ENCODE measurements at regions not wholly inside any gene's neighbourhood (a gene's known extent, or its start where the extent isn't known, plus 50 kb on each side); places are given as distances from the start of the nearest gene placed in this dataset.

GRCh38 chr16:27718201-27719105 lies 168.5 kb downstream of the KATNIP start:
- Histone ChIP-seq H3K27me3 (ENCODE audit: control insufficient read depth, insufficient read depth, low read length) (no peaks in the 10 kb centered on the region), H3K27ac (ENCODE audit: low read depth, low read length) (peak overlapping the region; percentile 58), H3K4me3 (ENCODE audit: low read depth, low read length) (no peak overlapping the region), H3K9me3 (ENCODE audit: control insufficient read depth, insufficient read depth, low read length) (no peaks in the 10 kb centered on the region), H3K9ac (ENCODE audit: low read depth, low read length) (no peak overlapping the region), H3K4me1 (ENCODE audit: control insufficient read depth, insufficient read depth, low read length) (peaks cover 9% of the 10 kb centered on the region; the same call in 1 of the 2 replicates), H3K36me3 (ENCODE audit: control insufficient read depth, insufficient read depth, low read length) (peaks cover 7% of the 10 kb centered on the region; the same call in 1 of the 2 replicates)

- Histone ChIP-seq H3K4me1 (ENCODE audit: control insufficient read depth, insufficient read depth, low read length) (peaks cover 9% of the 10 kb centered on the region; the same call in 1 of the 2 replicates), H3K27ac (ENCODE audit: low read depth, low read length) (no peak overlapping the region)
Measured at GRCh38 chr16:27719106-27719445, 169.1 kb downstream of the KATNIP start.

DNA sequence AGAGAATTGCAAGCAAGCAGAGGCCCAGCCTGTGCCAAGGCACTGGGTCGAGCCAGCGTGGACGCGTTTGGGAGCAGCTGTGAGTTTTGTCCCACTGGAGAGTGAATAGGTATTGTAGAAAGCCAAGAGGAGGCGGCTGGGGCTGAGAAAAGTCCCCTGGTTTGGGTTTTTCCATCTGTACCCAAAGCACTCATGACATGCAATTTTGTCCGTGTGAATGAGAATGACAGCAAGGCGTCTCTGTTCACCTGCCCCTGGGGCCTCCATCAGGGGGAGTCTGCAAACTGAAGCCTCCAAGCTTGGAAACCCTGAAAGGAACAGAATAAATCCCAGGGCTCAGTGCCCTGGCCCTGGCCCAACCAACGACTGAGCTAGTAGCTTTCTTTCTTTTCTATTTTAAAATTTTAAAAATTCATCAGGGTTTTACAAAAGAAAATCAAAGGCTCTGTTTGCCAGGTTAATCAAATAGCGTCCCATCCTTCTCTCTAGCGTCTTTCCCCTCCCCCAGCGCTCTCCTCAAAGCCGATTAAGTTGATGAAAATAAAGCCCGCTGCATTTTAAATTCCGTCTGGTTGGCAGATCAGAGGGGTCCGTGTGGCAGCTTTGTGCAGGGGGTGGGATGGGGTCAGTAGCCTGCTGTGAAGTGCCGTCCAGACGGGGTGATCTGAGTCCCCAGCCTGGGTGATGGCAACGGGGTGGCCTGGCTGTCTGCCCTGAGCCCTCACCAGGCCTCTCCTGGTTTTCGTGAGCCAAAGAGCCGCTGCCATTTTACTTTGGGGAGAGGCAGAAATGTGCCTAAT lies 171.0 kb downstream of the KATNIP start:
- Histone ChIP-seq H3K36me3 (ENCODE audit: control insufficient read depth, insufficient read depth, low read length) (peaks cover 7% of the 10 kb centered on the region; the same call in 1 of the 2 replicates), H3K9me3 (ENCODE audit: control insufficient read depth, insufficient read depth, low read length) (no peaks in the 10 kb centered on the region), H3K4me3 (ENCODE audit: low read depth, low read length) (no peak overlapping the region), H3K9ac (ENCODE audit: low read depth, low read length) (no peak overlapping the region), H3K27ac (ENCODE audit: low read depth, low read length) (peak overlapping the region; percentile 8), H3K4me1 (ENCODE audit: control insufficient read depth, insufficient read depth, low read length) (peaks cover 9% of the 10 kb centered on the region; the same call in 1 of the 2 replicates), H3K27me3 (ENCODE audit: control insufficient read depth, insufficient read depth, low read length) (no peaks in the 10 kb centered on the region)

More at GRCh38 chr16:27719106-27719445, 169.1 kb downstream of the KATNIP start:
- Histone ChIP-seq H3K4me3 (ENCODE audit: low read depth, low read length) (no peak overlapping the region), H3K9me3 (ENCODE audit: control insufficient read depth, insufficient read depth, low read length) (no peaks in the 10 kb centered on the region), H3K27me3 (ENCODE audit: control insufficient read depth, insufficient read depth, low read length) (no peaks in the 10 kb centered on the region), H3K36me3 (ENCODE audit: control insufficient read depth, insufficient read depth, low read length) (peaks cover 7% of the 10 kb centered on the region; the same call in 1 of the 2 replicates), H3K9ac (ENCODE audit: low read depth, low read length) (no peak overlapping the region)

DNA sequence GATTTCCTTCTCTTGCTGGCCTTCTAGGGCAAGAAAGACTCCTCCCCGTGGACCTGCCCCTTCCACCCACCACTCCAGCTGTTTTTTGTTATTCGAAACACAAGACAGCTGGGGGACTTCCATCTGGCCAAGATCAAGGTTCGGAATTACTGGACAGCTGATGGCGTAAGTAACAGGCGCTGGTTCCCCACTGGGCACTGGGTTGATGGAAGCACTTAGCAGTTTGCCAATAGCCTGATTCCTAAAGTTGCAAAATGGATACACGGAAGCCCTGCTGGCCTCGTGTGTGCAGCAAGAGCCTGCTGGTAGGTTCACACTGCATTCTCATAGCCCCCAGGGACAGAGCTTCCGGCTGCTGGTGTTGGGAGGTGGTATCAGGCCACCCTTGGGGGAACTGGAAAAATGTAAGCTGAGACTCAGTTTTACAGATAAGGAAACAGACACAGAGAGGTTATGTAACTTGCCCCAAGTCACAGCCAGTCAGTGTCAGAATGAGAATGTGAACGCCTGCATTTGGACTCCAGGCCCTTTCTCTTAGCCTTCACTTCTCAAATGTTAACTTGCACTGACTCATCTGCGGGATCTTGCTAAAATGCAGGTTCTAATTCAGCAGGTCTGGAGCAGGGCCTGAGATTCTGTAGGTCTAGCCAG lies 171.7 kb downstream of the KATNIP start:
- Histone ChIP-seq H3K27me3 (ENCODE audit: control insufficient read depth, insufficient read depth, low read length) (no peaks in the 10 kb centered on the region), H3K9ac (ENCODE audit: low read depth, low read length) (no peak overlapping the region), H3K4me1 (ENCODE audit: control insufficient read depth, insufficient read depth, low read length) (peaks cover 9% of the 10 kb centered on the region; the same call in 1 of the 2 replicates), H3K4me3 (ENCODE audit: low read depth, low read length) (no peak overlapping the region), H3K27ac (ENCODE audit: low read depth, low read length) (peak overlapping the region; percentile 8), H3K36me3 (ENCODE audit: control insufficient read depth, insufficient read depth, low read length) (peaks cover 7% of the 10 kb centered on the region; the same call in 1 of the 2 replicates), H3K9me3 (ENCODE audit: control insufficient read depth, insufficient read depth, low read length) (no peaks in the 10 kb centered on the region)

GRCh38 chr16:27722207-27722606 lies 172.3 kb downstream of the KATNIP start:
- Histone ChIP-seq H3K4me1 (ENCODE audit: control insufficient read depth, insufficient read depth, low read length) (peaks cover 7% of the 10 kb centered on the region; the same call in 1 of the 2 replicates), H3K9ac (ENCODE audit: low read depth, low read length) (no peak overlapping the region), H3K27ac (ENCODE audit: low read depth, low read length) (no peak overlapping the region)

GRCh38 chr16:27722892-27723450 lies 173.0 kb downstream of the KATNIP start:
- Histone ChIP-seq H3K4me3 (ENCODE audit: low read depth, low read length) (no peak overlapping the region), H3K4me1 (ENCODE audit: control insufficient read depth, insufficient read depth, low read length) (peaks cover 5% of the 10 kb centered on the region; the same call in 1 of the 2 replicates), H3K9ac (ENCODE audit: low read depth, low read length) (no peak overlapping the region), H3K27me3 (ENCODE audit: control insufficient read depth, insufficient read depth, low read length) (no peaks in the 10 kb centered on the region), H3K9me3 (ENCODE audit: control insufficient read depth, insufficient read depth, low read length) (no peaks in the 10 kb centered on the region), H3K27ac (ENCODE audit: low read depth, low read length) (no peak overlapping the region), H3K36me3 (ENCODE audit: control insufficient read depth, insufficient read depth, low read length) (peaks cover 7% of the 10 kb centered on the region; the same call in 1 of the 2 replicates)

More at GRCh38 chr16:27722207-27722606, 172.3 kb downstream of the KATNIP start:
- Histone ChIP-seq H3K27me3 (ENCODE audit: control insufficient read depth, insufficient read depth, low read length) (no peaks in the 10 kb centered on the region), H3K36me3 (ENCODE audit: control insufficient read depth, insufficient read depth, low read length) (peaks cover 7% of the 10 kb centered on the region; the same call in 1 of the 2 replicates), H3K4me3 (ENCODE audit: low read depth, low read length) (no peak overlapping the region), H3K9me3 (ENCODE audit: control insufficient read depth, insufficient read depth, low read length) (no peaks in the 10 kb centered on the region)

GRCh38 chr16:27723711-27724481 lies 174.0 kb downstream of the KATNIP start:
- Histone ChIP-seq H3K27me3 (ENCODE audit: control insufficient read depth, insufficient read depth, low read length) (no peaks in the 10 kb centered on the region), H3K4me1 (ENCODE audit: control insufficient read depth, insufficient read depth, low read length) (peaks cover 5% of the 10 kb centered on the region; the same call in 1 of the 2 replicates), H3K4me3 (ENCODE audit: low read depth, low read length) (no peak overlapping the region), H3K9me3 (ENCODE audit: control insufficient read depth, insufficient read depth, low read length) (no peaks in the 10 kb centered on the region), H3K27ac (ENCODE audit: low read depth, low read length) (no peak overlapping the region), H3K36me3 (ENCODE audit: control insufficient read depth, insufficient read depth, low read length) (peaks cover 7% of the 10 kb centered on the region; the same call in 1 of the 2 replicates), H3K9ac (ENCODE audit: low read depth, low read length) (no peak overlapping the region)

DNA sequence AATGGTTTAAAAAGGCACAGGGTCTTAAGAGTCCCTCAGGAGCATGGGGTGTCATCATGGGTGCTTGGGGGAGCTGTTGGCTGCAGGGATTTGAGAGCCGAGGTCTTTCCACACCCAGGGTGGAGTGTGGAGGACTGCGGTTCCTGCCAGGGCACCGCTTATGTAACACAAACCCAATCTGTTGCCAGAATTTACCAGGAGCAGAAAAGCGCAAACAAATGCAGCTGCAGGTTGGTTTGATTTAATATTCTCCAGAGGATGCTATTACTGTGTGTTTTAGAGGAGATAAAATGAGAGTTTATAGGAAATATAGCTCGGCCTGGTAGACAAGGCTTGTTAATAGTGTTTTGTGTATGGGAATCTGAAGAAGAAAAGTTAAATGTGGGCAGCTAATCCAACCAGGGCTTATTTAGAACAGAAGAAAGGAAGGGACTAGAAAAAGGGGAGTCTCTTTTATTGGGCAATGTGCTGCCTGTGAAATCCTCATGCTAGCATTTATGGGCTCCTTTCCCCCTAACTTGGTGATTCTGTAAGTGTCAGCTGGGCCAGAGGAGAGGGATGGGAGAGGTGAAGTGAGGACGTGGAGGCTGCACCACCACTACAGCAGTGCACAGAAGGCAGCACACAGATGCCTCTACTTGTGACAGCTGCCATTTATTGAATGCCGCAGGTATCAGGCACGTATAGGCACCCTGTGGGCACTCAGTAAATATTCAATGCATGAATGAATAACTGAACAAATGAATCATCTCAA lies 174.7 kb downstream of the KATNIP start:
- no peak overlapping the region for H3K4me3 ChIP-seq (ENCODE audit: low read depth, low read length)
- no peak overlapping the region for H3K27ac ChIP-seq (ENCODE audit: low read depth, low read length)
- H3K36me3 ChIP-seq (ENCODE audit: control insufficient read depth, insufficient read depth, low read length): peaks cover 7% of the 10 kb centered on the region; the same call in 1 of the 2 replicates
- H3K9me3 ChIP-seq (ENCODE audit: control insufficient read depth, insufficient read depth, low read length): no peaks in the 10 kb centered on the region
- peaks cover 5% of the 10 kb centered on the region; the same call in 1 of the 2 replicates for H3K4me1 ChIP-seq (ENCODE audit: control insufficient read depth, insufficient read depth, low read length)
- no peaks in the 10 kb centered on the region for H3K27me3 ChIP-seq (ENCODE audit: control insufficient read depth, insufficient read depth, low read length)
- H3K9ac ChIP-seq (ENCODE audit: low read depth, low read length): no peak overlapping the region

- Histone ChIP-seq H3K4me3 (ENCODE audit: low read depth, low read length) (no peak overlapping the region), H3K9ac (ENCODE audit: low read depth, low read length) (no peak overlapping the region), H3K36me3 (ENCODE audit: control insufficient read depth, insufficient read depth, low read length) (peaks cover 7% of the 10 kb centered on the region; the same call in 1 of the 2 replicates), H3K4me1 (ENCODE audit: control insufficient read depth, insufficient read depth, low read length) (peaks cover 5% of the 10 kb centered on the region; the same call in 1 of the 2 replicates), H3K9me3 (ENCODE audit: control insufficient read depth, insufficient read depth, low read length) (no peaks in the 10 kb centered on the region), H3K27me3 (ENCODE audit: control insufficient read depth, insufficient read depth, low read length) (no peaks in the 10 kb centered on the region), H3K27ac (ENCODE audit: low read depth, low read length) (no peak overlapping the region)
Measured at GRCh38 chr16:27725236-27726000, 175.5 kb downstream of the KATNIP start.
